Transverse colon (tissue), 4 donors: ENCODE measurements at regions not wholly inside any gene's neighbourhood (a gene's known extent, or its start where the extent isn't known, plus 50 kb on each side); places are given as distances from the start of the nearest gene placed in this dataset.

Source experiments
- CTCF ChIP-seq, 5 experiments: fragments of 200-600 bp in 3 of 5; fragments of 450-650 bp in 2 of 5; sonication (generic) in 3 of 5; IDR thresholded peaks; 1 replicate in 2 of 5; 2 replicates in 3 of 5; pipeline ENCODE4 v1.5.1; 2016 to 2017; ENCODE audit warnings: antibody characterized with exemption in 5 of 5, inconsistent platforms in 3 of 5, mild to moderate bottlenecking in 2 of 5, moderate library complexity in 1 of 5
- EP300 ChIP-seq: sonication (generic); formaldehyde crosslinking; IDR thresholded peaks from one replicate; pipeline ENCODE4 v1.6.1; 2017; ENCODE audit warnings: antibody characterized with exemption, low read depth
- POLR2AphosphoS5 ChIP-seq, 3 donors: sonication (generic); formaldehyde crosslinking; IDR thresholded peaks; one replicate each; pipeline ENCODE4 v1.6.1; 2016; ENCODE audit warnings: antibody characterized with exemption in 3 of 3

- TF ChIP-seq CTCF (IDR thresholded peaks at IDR 0.05), result no peak
- TF ChIP-seq EP300, result no peak
- no peak for TF ChIP-seq POLR2AphosphoS5 (IDR thresholded peaks at IDR 0.05)
These were observed 105.3 kb upstream of the LYZL2 start for GRCh38 chr10:30734901-30735300.
